ENCODE measurements at regions not wholly inside any gene's neighbourhood (a gene's known extent, or its start where the extent isn't known, plus 50 kb on each side); places are given as distances from the start of the nearest gene placed in this dataset.

- no peak for TF ChIP-seq ZNF592 (IDR thresholded peaks at IDR 0.05)
These were observed 126.9 kb downstream of the TTC8 start (continued) for GRCh38 chr14:88951370-88951769.

DNA sequence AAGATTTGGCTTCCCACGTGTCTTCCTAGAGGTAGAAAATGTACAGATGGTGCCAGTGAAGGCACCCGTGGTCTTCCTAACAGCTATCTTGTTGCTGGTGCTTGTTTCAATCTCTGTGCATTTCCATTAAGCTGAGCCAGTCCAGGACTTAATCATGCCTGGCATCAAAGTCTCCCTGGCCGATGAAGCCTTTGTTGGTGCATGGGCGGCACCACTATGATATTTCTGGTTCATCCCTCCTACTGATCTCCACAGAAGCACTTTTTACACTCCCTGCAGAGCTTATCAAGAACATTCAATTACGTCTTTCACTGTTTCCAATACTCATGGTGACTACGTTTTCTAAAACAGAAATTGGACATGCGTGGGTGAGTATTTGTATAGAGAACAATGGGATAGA lies 128.4 kb downstream of the TTC8 start:
- Histone ChIP-seq H2AFZ (ENCODE audit: control insufficient read depth, low read depth, low read length) (no peak overlapping the region), H3K9me3 (replicated peaks; ENCODE audit: control insufficient read depth, insufficient read depth, low read length) (no peaks in the 10 kb centered on the region; the same call in 2 of the 3 replicates), H3K4me2 (ENCODE audit: control insufficient read depth, insufficient read depth) (no peak overlapping the region), H3K36me3 (ENCODE audit: control insufficient read depth in 2 of 2, insufficient read depth in 2 of 2, low read length in 1 of 2) (no peaks in the 10 kb centered on the region), H3K4me1 (ENCODE audit: control insufficient read depth, insufficient read depth, low read length) (no peaks in the 10 kb centered on the region), H3K79me2 (ENCODE audit: control insufficient read depth, insufficient read depth, low read length) (no peaks in the 10 kb centered on the region), H3K4me3 (no peak overlapping the region), H4K20me1 (ENCODE audit: control insufficient read depth, insufficient read depth) (no peaks in the 10 kb centered on the region), H3K9ac (ENCODE audit: control insufficient read depth, insufficient read depth, low read length) (no peak overlapping the region), H3K27me3 (replicated peaks in 1 of 2; ENCODE audit: control insufficient read depth in 2 of 2, insufficient read depth in 2 of 2, low read length in 1 of 2) (no peaks in the 10 kb centered on the region), H3K27ac (ENCODE audit: control insufficient read depth, insufficient read depth) (no peak overlapping the region)
- no peak for FAIRE-seq
- intact Hi-C loops (cut with micrococcal nuclease; ENCODE audit: unreplicated experiment): no loop called here
- in situ Hi-C loops (cut with MboI): no loop called here
- ChIA-PET CTCF (no interaction called here), POLR2A (no interaction called here), SMC1A (ENCODE audit: uncharacterized antibody, unreplicated experiment) (no interaction called here), RAD21 (ENCODE audit: unreplicated experiment) (no interaction called here)
- no TSS peak for BruUV-seq (replicated peaks)
- no peak for DNase-seq (ENCODE audit: low read depth, low spot score)
- ATAC-seq: no peak
- WGBS (ENCODE audit: insufficient coverage, insufficient replicate concordance, low lambda C conversion rate, missing lambda C conversion rate): 28% methylated on average over 7 of the region's 7 CpGs
- TF ChIP-seq, protein P1, sequence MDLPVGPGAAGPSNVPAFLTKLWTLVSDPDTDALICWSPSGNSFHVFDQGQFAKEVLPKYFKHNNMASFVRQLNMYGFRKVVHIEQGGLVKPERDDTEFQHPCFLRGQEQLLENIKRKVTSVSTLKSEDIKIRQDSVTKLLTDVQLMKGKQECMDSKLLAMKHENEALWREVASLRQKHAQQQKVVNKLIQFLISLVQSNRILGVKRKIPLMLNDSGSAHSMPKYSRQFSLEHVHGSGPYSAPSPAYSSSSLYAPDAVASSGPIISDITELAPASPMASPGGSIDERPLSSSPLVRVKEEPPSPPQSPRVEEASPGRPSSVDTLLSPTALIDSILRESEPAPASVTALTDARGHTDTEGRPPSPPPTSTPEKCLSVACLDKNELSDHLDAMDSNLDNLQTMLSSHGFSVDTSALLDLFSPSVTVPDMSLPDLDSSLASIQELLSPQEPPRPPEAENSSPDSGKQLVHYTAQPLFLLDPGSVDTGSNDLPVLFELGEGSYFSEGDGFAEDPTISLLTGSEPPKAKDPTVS (IDR thresholded peaks at IDR 0.05; ENCODE audit: low read depth, low read length): no peak
- TF ChIP-seq ZNF207 (IDR thresholded peaks at IDR 0.05; ENCODE audit: borderline replicate concordance) (no peak), PAX8 (IDR thresholded peaks at IDR 0.05) (no peak), ZBED1 (IDR thresholded peaks at IDR 0.05; ENCODE audit: borderline replicate concordance) (no peak), E4F1 (IDR thresholded peaks at IDR 0.05; ENCODE audit: borderline replicate concordance, partially characterized antibody) (no peak), SMARCA5 (IDR thresholded peaks at IDR 0.05) (no peak), RAD21 (IDR thresholded peaks at IDR 0.05; ENCODE audit: insufficient read depth, low read depth, low read length) (no peak), IRF3 (IDR thresholded peaks at IDR 0.05) (no peak), RFX5 (IDR thresholded peaks at IDR 0.05; ENCODE audit: low read depth, low read length) (no peak), SRF (IDR thresholded peaks at IDR 0.05; ENCODE audit: low read depth in 2 of 2, low read length in 2 of 2) (no peak), TARDBP (IDR thresholded peaks at IDR 0.05; ENCODE audit: borderline replicate concordance) (no peak), NR2F1 (conservative IDR thresholded peaks at IDR 0.05) (no peak)
- TF ChIP-seq, protein P2, sequence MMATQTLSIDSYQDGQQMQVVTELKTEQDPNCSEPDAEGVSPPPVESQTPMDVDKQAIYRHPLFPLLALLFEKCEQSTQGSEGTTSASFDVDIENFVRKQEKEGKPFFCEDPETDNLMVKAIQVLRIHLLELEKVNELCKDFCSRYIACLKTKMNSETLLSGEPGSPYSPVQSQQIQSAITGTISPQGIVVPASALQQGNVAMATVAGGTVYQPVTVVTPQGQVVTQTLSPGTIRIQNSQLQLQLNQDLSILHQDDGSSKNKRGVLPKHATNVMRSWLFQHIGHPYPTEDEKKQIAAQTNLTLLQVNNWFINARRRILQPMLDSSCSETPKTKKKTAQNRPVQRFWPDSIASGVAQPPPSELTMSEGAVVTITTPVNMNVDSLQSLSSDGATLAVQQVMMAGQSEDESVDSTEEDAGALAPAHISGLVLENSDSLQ (IDR thresholded peaks at IDR 0.05): no peak
